ENCODE measurements at regions not wholly inside any gene's neighbourhood (a gene's known extent, or its start where the extent isn't known, plus 50 kb on each side); places are given as distances from the start of the nearest gene placed in this dataset.

GRCh38 chr13:38415233-38415632 lies 65.6 kb downstream of the UFM1 start:
- DNase-seq (ENCODE audit: low spot score, unreplicated experiment): no peak
- Mint-ChIP-seq H3K4me3 (ENCODE audit: low read depth) (no peak overlapping the region), H3K36me3 (ENCODE audit: insufficient read depth) (no peaks in the 10 kb centered on the region), H3K27ac (no peak overlapping the region), H3K9me3 (ENCODE audit: low read depth) (peaks cover 4% of the 10 kb centered on the region), H3K27me3 (no peaks in the 10 kb centered on the region), H3K4me1 (ENCODE audit: low read depth) (no peaks in the 10 kb centered on the region)
- no peak for TF ChIP-seq CTCF (IDR thresholded peaks at IDR 0.05; ENCODE audit: unreplicated experiment)

DNA sequence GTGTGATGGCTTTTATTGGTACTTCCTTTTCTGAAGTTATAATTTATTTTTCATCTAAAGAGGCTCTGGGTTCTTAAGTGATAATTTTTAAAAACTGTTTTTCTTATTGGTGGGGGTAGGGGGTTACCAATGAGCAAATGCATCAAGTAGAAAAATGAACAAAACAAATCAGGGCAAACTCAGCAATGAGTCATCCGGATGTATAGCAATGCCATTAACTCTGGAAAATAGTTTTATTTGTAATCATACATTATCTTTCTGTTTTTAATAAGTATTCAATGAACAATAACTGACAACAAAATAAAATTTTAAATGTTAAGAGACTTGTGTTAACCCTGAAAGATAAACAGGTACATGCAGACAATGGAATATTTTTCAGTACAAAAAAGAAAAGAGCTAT lies 67.6 kb downstream of the UFM1 start:
- H3K27me3 Mint-ChIP-seq: no peaks in the 10 kb centered on the region
- DNase-seq (ENCODE audit: low spot score, unreplicated experiment): no peak

DNA sequence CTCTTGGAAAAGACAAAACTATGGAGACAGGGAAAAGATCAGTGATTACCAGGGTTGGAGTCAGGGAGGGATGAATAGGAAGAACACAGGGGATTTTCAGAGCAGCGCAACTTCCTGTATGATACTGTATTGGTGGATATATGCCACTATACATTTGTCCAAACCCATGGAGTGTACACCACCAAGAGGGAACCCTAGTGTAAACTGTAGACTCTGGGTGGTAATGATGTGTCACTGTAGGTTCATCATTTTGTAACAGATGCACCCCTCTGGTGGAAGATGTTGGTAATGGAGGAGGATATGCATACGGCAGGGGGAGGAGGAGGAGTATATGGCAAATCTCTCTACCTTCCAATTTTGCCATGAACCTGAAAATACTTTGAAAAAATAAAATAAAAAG lies 68.1 kb downstream of the UFM1 start:
- H3K9me3 Mint-ChIP-seq (ENCODE audit: low read depth): peaks cover 4% of the 10 kb centered on the region
- no peak overlapping the region for H3K4me3 Mint-ChIP-seq (ENCODE audit: low read depth)
- no peak for DNase-seq (ENCODE audit: low spot score, unreplicated experiment)
- no peaks in the 10 kb centered on the region for H3K27me3 Mint-ChIP-seq
- H3K27ac Mint-ChIP-seq: no peak overlapping the region
- H3K4me1 Mint-ChIP-seq (ENCODE audit: low read depth): no peaks in the 10 kb centered on the region
- no peaks in the 10 kb centered on the region for H3K36me3 Mint-ChIP-seq (ENCODE audit: insufficient read depth)
- no peak for TF ChIP-seq CTCF (IDR thresholded peaks at IDR 0.05; ENCODE audit: unreplicated experiment)

More for the DNA sequence above, 67.6 kb downstream of the UFM1 start:
- H3K36me3 Mint-ChIP-seq (ENCODE audit: insufficient read depth): no peaks in the 10 kb centered on the region
- H3K4me3 Mint-ChIP-seq (ENCODE audit: low read depth): no peak overlapping the region
- H3K9me3 Mint-ChIP-seq (ENCODE audit: low read depth): peaks cover 4% of the 10 kb centered on the region
- H3K27ac Mint-ChIP-seq: no peak overlapping the region
- no peak for TF ChIP-seq CTCF (IDR thresholded peaks at IDR 0.05; ENCODE audit: unreplicated experiment)
- H3K4me1 Mint-ChIP-seq (ENCODE audit: low read depth): no peaks in the 10 kb centered on the region

- Mint-ChIP-seq H3K36me3 (ENCODE audit: insufficient read depth) (no peaks in the 10 kb centered on the region), H3K27me3 (no peaks in the 10 kb centered on the region), H3K4me3 (ENCODE audit: low read depth) (no peak overlapping the region), H3K9me3 (ENCODE audit: low read depth) (peaks cover 4% of the 10 kb centered on the region), H3K27ac (no peak overlapping the region), H3K4me1 (ENCODE audit: low read depth) (no peaks in the 10 kb centered on the region)
- DNase-seq (ENCODE audit: low spot score, unreplicated experiment): no peak
- no peak for TF ChIP-seq CTCF (IDR thresholded peaks at IDR 0.05; ENCODE audit: unreplicated experiment)
Observed at GRCh38 chr13:38418286-38418685, 68.6 kb downstream of the UFM1 start.

DNA sequence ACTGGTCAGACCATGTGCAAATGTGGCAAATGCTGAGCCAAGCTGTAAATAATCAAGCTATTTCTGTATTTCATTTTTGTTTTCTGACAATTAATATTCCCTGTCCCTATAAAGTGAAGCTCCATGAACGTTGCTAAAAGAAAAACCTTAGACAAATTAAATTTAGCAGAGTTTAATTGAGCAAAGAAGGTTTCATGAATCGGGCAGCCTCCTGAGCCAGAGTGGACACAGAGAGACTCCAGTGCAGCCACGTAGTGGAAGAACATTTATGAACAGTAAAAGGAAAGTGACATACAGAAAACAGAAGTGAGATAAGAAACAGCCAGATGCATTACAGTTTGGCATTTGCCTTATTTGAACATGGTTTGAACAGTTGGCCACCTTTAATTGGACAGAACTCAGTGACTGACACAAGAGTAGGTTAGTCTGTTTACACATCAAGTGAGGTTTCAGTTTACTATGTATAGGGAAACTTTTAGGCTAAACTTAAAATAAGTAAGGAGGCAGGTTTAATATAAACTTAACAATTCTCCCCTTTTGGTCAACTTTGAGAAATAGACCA lies 69.7 kb downstream of the UFM1 start:
- H3K4me1 Mint-ChIP-seq (ENCODE audit: low read depth): no peaks in the 10 kb centered on the region
- no peak for TF ChIP-seq CTCF (IDR thresholded peaks at IDR 0.05; ENCODE audit: unreplicated experiment)
- H3K36me3 Mint-ChIP-seq (ENCODE audit: insufficient read depth): no peaks in the 10 kb centered on the region
- no peak overlapping the region for H3K4me3 Mint-ChIP-seq (ENCODE audit: low read depth)
- H3K9me3 Mint-ChIP-seq (ENCODE audit: low read depth): peaks cover 4% of the 10 kb centered on the region
- no peak for DNase-seq (ENCODE audit: low spot score, unreplicated experiment)
- no peaks in the 10 kb centered on the region for H3K27me3 Mint-ChIP-seq
- no peak overlapping the region for H3K27ac Mint-ChIP-seq

Measured in progenitor cell of endocrine pancreas (in vitro differentiated cells).